Neural progenitor cell (in vitro differentiated cells): ENCODE measurements at regions not wholly inside any gene's neighbourhood (a gene's known extent, or its start where the extent isn't known, plus 50 kb on each side); places are given as distances from the start of the nearest gene placed in this dataset.

Source experiments
- EZH2 ChIP-seq: fragments of 200-600 bp; sonication (generic); IDR thresholded peaks from 2 replicates; pipeline ENCODE4 v1.6.1; 2017; ENCODE audit warnings: antibody characterized with exemption, mild to moderate bottlenecking, moderate library complexity
- EZH2phosphoT487 ChIP-seq: fragments of 200-600 bp; sonication (generic); IDR thresholded peaks from 2 replicates; pipeline ENCODE4 v1.6.1; 2017; ENCODE audit warnings: antibody characterized with exemption
- TF ChIP-seq, protein P1 (sequence below): fragments of 200-600 bp; sonication (generic); IDR thresholded peaks from 2 replicates; pipeline ENCODE4 v1.5.1; 2017; ENCODE audit warnings: antibody characterized with exemption, mild to moderate bottlenecking

DNA sequence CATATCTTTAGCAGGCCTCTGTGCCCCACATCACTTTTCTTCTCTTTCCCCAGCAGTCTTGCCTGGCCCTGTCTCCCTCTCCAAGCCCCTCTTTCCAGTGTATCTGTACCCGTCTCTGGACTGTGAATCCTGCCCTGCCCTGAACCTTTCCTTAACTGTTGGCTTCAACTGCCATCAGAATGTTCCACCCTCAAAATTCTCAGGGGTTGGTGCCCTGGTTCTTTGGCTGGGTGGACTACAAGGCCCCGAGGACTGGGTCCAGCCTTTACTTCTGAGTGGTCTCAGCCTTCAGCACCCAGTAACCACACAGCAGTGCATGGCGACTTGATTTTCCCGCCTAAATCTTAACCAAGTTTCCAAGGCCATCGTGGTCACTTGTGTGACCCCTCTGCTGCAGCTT lies 333.5 kb upstream of the RGMA start:
- TF ChIP-seq EZH2 (no peak), EZH2phosphoT487 (no peak)
- TF ChIP-seq, protein P1, sequence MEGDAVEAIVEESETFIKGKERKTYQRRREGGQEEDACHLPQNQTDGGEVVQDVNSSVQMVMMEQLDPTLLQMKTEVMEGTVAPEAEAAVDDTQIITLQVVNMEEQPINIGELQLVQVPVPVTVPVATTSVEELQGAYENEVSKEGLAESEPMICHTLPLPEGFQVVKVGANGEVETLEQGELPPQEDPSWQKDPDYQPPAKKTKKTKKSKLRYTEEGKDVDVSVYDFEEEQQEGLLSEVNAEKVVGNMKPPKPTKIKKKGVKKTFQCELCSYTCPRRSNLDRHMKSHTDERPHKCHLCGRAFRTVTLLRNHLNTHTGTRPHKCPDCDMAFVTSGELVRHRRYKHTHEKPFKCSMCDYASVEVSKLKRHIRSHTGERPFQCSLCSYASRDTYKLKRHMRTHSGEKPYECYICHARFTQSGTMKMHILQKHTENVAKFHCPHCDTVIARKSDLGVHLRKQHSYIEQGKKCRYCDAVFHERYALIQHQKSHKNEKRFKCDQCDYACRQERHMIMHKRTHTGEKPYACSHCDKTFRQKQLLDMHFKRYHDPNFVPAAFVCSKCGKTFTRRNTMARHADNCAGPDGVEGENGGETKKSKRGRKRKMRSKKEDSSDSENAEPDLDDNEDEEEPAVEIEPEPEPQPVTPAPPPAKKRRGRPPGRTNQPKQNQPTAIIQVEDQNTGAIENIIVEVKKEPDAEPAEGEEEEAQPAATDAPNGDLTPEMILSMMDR = no peak
